HG02610 (cell line): ENCODE measurements at regions not wholly inside any gene's neighbourhood (a gene's known extent, or its start where the extent isn't known, plus 50 kb on each side); places are given as distances from the start of the nearest gene placed in this dataset.
"Not testable (repeated sequence)": the region's sequence is repeated elsewhere in the genome, so short reads cannot be mapped to it uniquely, and the experiment has no call there.

Source experiments
- ATAC-seq: cut with Tn5 transposase; IDR thresholded peaks from one replicate; pipeline ENCODE4 v1.9.1; 2021; ENCODE audit warnings: mild to moderate bottlenecking, moderate library complexity; ENCODE audit not compliant: unreplicated experiment

- ATAC-seq, result no peak
These were observed 550.2 kb downstream of the PYDC2 start for GRCh38 chr3:192011137-192011536.

- ATAC-seq, result no peak
These were observed 552.1 kb downstream of the PYDC2 start for GRCh38 chr3:192013110-192013509.

- no peak for ATAC-seq
These were observed 561.4 kb downstream of the PYDC2 start for GRCh38 chr3:192022412-192022811.

- ATAC-seq, result no peak
These were observed 563.8 kb downstream of the PYDC2 start for GRCh38 chr3:192024751-192025150.

GRCh38 chr3:192026661-192027060, 565.7 kb downstream of the PYDC2 start:
- ATAC-seq, result no peak

- ATAC-seq, result no peak
These were observed 571.0 kb downstream of the PYDC2 start for GRCh38 chr3:192031941-192032340.

- no peak for ATAC-seq
These were observed 572.3 kb downstream of the PYDC2 start for GRCh38 chr3:192033246-192033645.

GRCh38 chr3:192038726-192039125, 577.8 kb downstream of the PYDC2 start:
- no peak for ATAC-seq

GRCh38 chr3:192039593-192039992, 578.6 kb downstream of the PYDC2 start:
- no peak for ATAC-seq

- ATAC-seq, result no peak
These were observed 579.5 kb downstream of the PYDC2 start for GRCh38 chr3:192040282-192041043.

- peak; percentile 99 for ATAC-seq
These were observed 581.2 kb downstream of the PYDC2 start for GRCh38 chr3:192042116-192042515.

GRCh38 chr3:192054881-192055280, 593.9 kb downstream of the PYDC2 start:
- ATAC-seq, result no peak

- no peak for ATAC-seq
These were observed 595.0 kb downstream of the PYDC2 start for GRCh38 chr3:192055946-192056345.

- no peak for ATAC-seq
These were observed 596.3 kb downstream of the PYDC2 start for GRCh38 chr3:192057261-192057660.

GRCh38 chr3:192060160-192060781, 599.3 kb downstream of the PYDC2 start:
- ATAC-seq, result no peak

GRCh38 chr3:192061426-192061825, 600.5 kb downstream of the PYDC2 start:
- ATAC-seq, result no peak

GRCh38 chr3:192062186-192062585, 601.2 kb downstream of the PYDC2 start:
- ATAC-seq, result no peak

- ATAC-seq, result peak; percentile 68
These were observed 602.6 kb downstream of the PYDC2 start for GRCh38 chr3:192063570-192063969.

GRCh38 chr3:192064959-192065358, 604.0 kb downstream of the PYDC2 start:
- no peak for ATAC-seq

GRCh38 chr3:192066253-192066652, 605.3 kb downstream of the PYDC2 start:
- ATAC-seq, result not testable (repeated sequence)

- peak; percentile 92 for ATAC-seq
These were observed 607.7 kb downstream of the PYDC2 start for GRCh38 chr3:192068464-192069254.
